ENCODE measurements at regions not wholly inside any gene's neighbourhood (a gene's known extent, or its start where the extent isn't known, plus 50 kb on each side); places are given as distances from the start of the nearest gene placed in this dataset.

DNA sequence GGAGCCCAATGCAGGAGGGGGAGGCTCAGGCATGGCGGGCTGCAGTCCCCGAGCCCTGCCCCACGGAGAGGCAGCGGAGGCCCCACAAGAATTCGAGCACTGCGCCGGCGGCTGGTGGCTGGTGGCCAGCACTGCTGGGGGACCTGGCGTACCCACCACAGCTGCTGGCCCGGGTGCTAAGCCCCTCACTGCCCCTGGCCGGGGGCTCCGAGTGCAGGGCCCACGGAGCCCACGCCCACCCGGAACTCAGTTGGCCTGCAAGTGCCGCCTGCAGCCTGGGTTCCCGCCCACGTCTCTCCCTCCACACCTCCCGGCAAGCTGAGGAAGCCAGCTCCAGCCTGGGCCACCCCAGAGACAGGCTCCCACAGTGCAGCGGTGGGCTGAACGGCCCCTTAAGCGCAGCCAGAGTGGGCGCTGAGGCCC is 780.3 kb downstream of the DTWD2 start:
- no peak overlapping the region for H3K9ac ChIP-seq (ENCODE audit: control insufficient read depth, insufficient read depth, low read length)
- H3K27me3 ChIP-seq (replicated peaks in 1 of 2; ENCODE audit: control insufficient read depth in 2 of 2, insufficient read depth in 2 of 2, low read length in 1 of 2), result no peaks in the 10 kb centered on the region
- no TSS peak for BruUV-seq (replicated peaks)
- FAIRE-seq, result no peak
- in situ Hi-C loops (cut with MboI) (no loop called here), intact Hi-C loops (cut with micrococcal nuclease; ENCODE audit: unreplicated experiment) (no loop called here)
- no peaks in the 10 kb centered on the region for H4K20me1 ChIP-seq (ENCODE audit: control insufficient read depth, insufficient read depth)
- no peak overlapping the region for H3K4me3 ChIP-seq
- no peak for DNase-seq (ENCODE audit: low read depth, low spot score)
- H3K4me1 ChIP-seq (ENCODE audit: control insufficient read depth, insufficient read depth, low read length), result no peaks in the 10 kb centered on the region
- H3K9me3 ChIP-seq (replicated peaks; ENCODE audit: control insufficient read depth, insufficient read depth, low read length), result no peaks in the 10 kb centered on the region; the same call in 2 of the 3 replicates
- POLR2A ChIA-PET, result no interaction called here
- no peak overlapping the region for H2AFZ ChIP-seq (ENCODE audit: control insufficient read depth, low read depth, low read length)
- TF ChIP-seq, protein P1, sequence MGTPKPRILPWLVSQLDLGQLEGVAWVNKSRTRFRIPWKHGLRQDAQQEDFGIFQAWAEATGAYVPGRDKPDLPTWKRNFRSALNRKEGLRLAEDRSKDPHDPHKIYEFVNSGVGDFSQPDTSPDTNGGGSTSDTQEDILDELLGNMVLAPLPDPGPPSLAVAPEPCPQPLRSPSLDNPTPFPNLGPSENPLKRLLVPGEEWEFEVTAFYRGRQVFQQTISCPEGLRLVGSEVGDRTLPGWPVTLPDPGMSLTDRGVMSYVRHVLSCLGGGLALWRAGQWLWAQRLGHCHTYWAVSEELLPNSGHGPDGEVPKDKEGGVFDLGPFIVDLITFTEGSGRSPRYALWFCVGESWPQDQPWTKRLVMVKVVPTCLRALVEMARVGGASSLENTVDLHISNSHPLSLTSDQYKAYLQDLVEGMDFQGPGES (IDR thresholded peaks at IDR 0.05), result no peak
- TF ChIP-seq EZH2 (IDR thresholded peaks at IDR 0.05; ENCODE audit: borderline replicate concordance, control insufficient read depth, low read depth, low read length), result no peak
- no peak for TF ChIP-seq POLR2A (IDR thresholded peaks at IDR 0.05; ENCODE audit: low read depth, low read length)
- TF ChIP-seq NR2F1 (conservative IDR thresholded peaks at IDR 0.05), result no peak
- TF ChIP-seq, protein P2, sequence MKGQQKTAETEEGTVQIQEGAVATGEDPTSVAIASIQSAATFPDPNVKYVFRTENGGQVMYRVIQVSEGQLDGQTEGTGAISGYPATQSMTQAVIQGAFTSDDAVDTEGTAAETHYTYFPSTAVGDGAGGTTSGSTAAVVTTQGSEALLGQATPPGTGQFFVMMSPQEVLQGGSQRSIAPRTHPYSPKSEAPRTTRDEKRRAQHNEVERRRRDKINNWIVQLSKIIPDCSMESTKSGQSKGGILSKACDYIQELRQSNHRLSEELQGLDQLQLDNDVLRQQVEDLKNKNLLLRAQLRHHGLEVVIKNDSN (IDR thresholded peaks at IDR 0.05; ENCODE audit: borderline replicate concordance, extremely low read length, insufficient read depth, low read depth, low read length), result no peak
- TF ChIP-seq CREB1 (IDR thresholded peaks at IDR 0.05; ENCODE audit: low read depth), result no peak
- no peak for TF ChIP-seq RAD21 (IDR thresholded peaks at IDR 0.05; ENCODE audit: insufficient read depth, low read depth, low read length)
- TF ChIP-seq ZNF24 (IDR thresholded peaks at IDR 0.05), result no peak
- TF ChIP-seq, protein P3, sequence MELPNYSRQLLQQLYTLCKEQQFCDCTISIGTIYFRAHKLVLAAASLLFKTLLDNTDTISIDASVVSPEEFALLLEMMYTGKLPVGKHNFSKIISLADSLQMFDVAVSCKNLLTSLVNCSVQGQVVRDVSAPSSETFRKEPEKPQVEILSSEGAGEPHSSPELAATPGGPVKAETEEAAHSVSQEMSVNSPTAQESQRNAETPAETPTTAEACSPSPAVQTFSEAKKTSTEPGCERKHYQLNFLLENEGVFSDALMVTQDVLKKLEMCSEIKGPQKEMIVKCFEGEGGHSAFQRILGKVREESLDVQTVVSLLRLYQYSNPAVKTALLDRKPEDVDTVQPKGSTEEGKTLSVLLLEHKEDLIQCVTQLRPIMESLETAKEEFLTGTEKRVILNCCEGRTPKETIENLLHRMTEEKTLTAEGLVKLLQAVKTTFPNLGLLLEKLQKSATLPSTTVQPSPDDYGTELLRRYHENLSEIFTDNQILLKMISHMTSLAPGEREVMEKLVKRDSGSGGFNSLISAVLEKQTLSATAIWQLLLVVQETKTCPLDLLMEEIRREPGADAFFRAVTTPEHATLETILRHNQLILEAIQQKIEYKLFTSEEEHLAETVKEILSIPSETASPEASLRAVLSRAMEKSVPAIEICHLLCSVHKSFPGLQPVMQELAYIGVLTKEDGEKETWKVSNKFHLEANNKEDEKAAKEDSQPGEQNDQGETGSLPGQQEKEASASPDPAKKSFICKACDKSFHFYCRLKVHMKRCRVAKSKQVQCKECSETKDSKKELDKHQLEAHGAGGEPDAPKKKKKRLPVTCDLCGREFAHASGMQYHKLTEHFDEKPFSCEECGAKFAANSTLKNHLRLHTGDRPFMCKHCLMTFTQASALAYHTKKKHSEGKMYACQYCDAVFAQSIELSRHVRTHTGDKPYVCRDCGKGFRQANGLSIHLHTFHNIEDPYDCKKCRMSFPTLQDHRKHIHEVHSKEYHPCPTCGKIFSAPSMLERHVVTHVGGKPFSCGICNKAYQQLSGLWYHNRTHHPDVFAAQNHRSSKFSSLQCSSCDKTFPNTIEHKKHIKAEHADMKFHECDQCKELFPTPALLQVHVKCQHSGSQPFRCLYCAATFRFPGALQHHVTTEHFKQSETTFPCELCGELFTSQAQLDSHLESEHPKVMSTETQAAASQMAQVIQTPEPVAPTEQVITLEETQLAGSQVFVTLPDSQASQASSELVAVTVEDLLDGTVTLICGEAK (IDR thresholded peaks at IDR 0.05; ENCODE audit: borderline replicate concordance), result no peak
- TF ChIP-seq CBX5 (IDR thresholded peaks at IDR 0.05; ENCODE audit: low read depth), result no peak
- TF ChIP-seq SP1 (IDR thresholded peaks at IDR 0.05; ENCODE audit: low read depth, low read length), result no peak
- TF ChIP-seq RFX5 (IDR thresholded peaks at IDR 0.05; ENCODE audit: low read depth, low read length), result no peak
- TF ChIP-seq STAT1 (conservative IDR thresholded peaks at IDR 0.05), result no peak
- WGBS (ENCODE audit: insufficient coverage, insufficient replicate concordance, low lambda C conversion rate, missing lambda C conversion rate), result 43% methylated on average over 14 of the region's 23 CpGs
- ATAC-seq, result no peak
- no peak overlapping the region for H3K27ac ChIP-seq (ENCODE audit: control insufficient read depth, insufficient read depth)
- H3K36me3 ChIP-seq (ENCODE audit: control insufficient read depth in 2 of 2, insufficient read depth in 2 of 2, low read length in 1 of 2), result no peaks in the 10 kb centered on the region
- CTCF ChIA-PET, result no interaction called here
- H3K4me2 ChIP-seq (ENCODE audit: control insufficient read depth, insufficient read depth), result no peak overlapping the region
- H3K79me2 ChIP-seq (ENCODE audit: control insufficient read depth, insufficient read depth, low read length), result no peaks in the 10 kb centered on the region
- RAD21 ChIA-PET (ENCODE audit: unreplicated experiment), result no interaction called here
- SMC1A ChIA-PET (ENCODE audit: uncharacterized antibody, unreplicated experiment), result no interaction called here

Measured in GM12878 (cell line).